MM.1S (cell line): ENCODE measurements at regions not wholly inside any gene's neighbourhood (a gene's known extent, or its start where the extent isn't known, plus 50 kb on each side); places are given as distances from the start of the nearest gene placed in this dataset.

Experiments used
- DNase-seq: peaks from one replicate; pipeline ENCODE4 v3.0.0-alpha.2; 2015
- H2AFZ ChIP-seq: fragments of 300-600 bp; sonication (generic); 2 replicates; pipeline ENCODE4 v1.6.0; 2016; ENCODE audit warnings: antibody characterized with exemption, low read length
- H3F3A ChIP-seq: fragments of 300-600 bp; sonication (generic); 2 replicates; pipeline ENCODE4 v1.6.1; 2016; ENCODE audit warnings: mild to moderate bottlenecking, antibody characterized with exemption, low read length, moderate library complexity, mixed read lengths; ENCODE audit not compliant: insufficient read depth
- H3K27ac ChIP-seq: fragments of 300-600 bp; sonication (generic); 2 replicates; pipeline ENCODE4 v1.5.1; 2016; ENCODE audit warnings: mild to moderate bottlenecking, low read length
- H3K27me3 ChIP-seq: fragments of 300-600 bp; sonication (generic); replicated peaks from 2 replicates; pipeline ENCODE4 v1.6.0; 2016; ENCODE audit warnings: low read length; ENCODE audit not compliant: insufficient read depth
- H3K36me3 ChIP-seq: fragments of 300-600 bp; sonication (generic); replicated peaks from 2 replicates; pipeline ENCODE4 v1.6.1; 2016; ENCODE audit warnings: mild to moderate bottlenecking, low read length, mixed read lengths; ENCODE audit not compliant: insufficient read depth
- H3K4me1 ChIP-seq: fragments of 300-600 bp; sonication (generic); 2 replicates; pipeline ENCODE4 v1.6.1; 2016; ENCODE audit warnings: low read length, mixed read lengths
- H3K4me2 ChIP-seq: fragments of 300-600 bp; sonication (generic); 2 replicates; pipeline ENCODE4 v1.6.0; 2016; ENCODE audit warnings: low read depth, low read length
- H3K4me3 ChIP-seq: fragments of 300-600 bp; sonication (generic); 2 replicates; pipeline ENCODE4 v1.5.1; 2016; ENCODE audit warnings: low read length, mixed read lengths
- H3K79me2 ChIP-seq: fragments of 300-600 bp; sonication (generic); 2 replicates; pipeline ENCODE4 v1.6.1; 2016; ENCODE audit warnings: mixed run types, low read length, mixed read lengths
- H3K9ac ChIP-seq: fragments of 300-600 bp; sonication (generic); 2 replicates; pipeline ENCODE4 v1.6.1; 2016; ENCODE audit warnings: low read length, mixed read lengths
- H3K9me2 ChIP-seq: fragments of 300-600 bp; sonication (generic); replicated peaks from 2 replicates; pipeline ENCODE4 v1.6.1; 2016; ENCODE audit warnings: mild to moderate bottlenecking, low read length, mixed read lengths; ENCODE audit not compliant: insufficient read depth
- H3K9me3 ChIP-seq: fragments of 300-600 bp; sonication (generic); replicated peaks from 2 replicates; pipeline ENCODE4 v1.6.1; 2016; ENCODE audit warnings: mild to moderate bottlenecking, low read length, mixed read lengths; ENCODE audit not compliant: insufficient read depth
- H4K20me1 ChIP-seq: fragments of 300-600 bp; sonication (generic); 2 replicates; pipeline ENCODE4 v1.6.1; 2016; ENCODE audit warnings: mild to moderate bottlenecking, low read length, moderate library complexity, mixed read lengths; ENCODE audit not compliant: insufficient read depth
- EZH2 ChIP-seq: fragments of 300-600 bp; sonication (generic); optimal IDR thresholded peaks from 2 replicates; pipeline ENCODE3; 2017; ENCODE audit warnings: low read depth, mild to moderate bottlenecking, antibody characterized with exemption, low read length, mixed read lengths
- EZH2phosphoT487 ChIP-seq: fragments of 300-600 bp; sonication (generic); IDR thresholded peaks from 2 replicates; pipeline ENCODE4 v1.6.1; 2018; ENCODE audit warnings: antibody characterized with exemption, low read length
- TF ChIP-seq, protein P1 (sequence below): fragments of 300-600 bp; sonication (generic); IDR thresholded peaks from 2 replicates; pipeline ENCODE4 v1.5.1; 2016; ENCODE audit warnings: antibody characterized with exemption, low read length, mixed read lengths

DNA sequence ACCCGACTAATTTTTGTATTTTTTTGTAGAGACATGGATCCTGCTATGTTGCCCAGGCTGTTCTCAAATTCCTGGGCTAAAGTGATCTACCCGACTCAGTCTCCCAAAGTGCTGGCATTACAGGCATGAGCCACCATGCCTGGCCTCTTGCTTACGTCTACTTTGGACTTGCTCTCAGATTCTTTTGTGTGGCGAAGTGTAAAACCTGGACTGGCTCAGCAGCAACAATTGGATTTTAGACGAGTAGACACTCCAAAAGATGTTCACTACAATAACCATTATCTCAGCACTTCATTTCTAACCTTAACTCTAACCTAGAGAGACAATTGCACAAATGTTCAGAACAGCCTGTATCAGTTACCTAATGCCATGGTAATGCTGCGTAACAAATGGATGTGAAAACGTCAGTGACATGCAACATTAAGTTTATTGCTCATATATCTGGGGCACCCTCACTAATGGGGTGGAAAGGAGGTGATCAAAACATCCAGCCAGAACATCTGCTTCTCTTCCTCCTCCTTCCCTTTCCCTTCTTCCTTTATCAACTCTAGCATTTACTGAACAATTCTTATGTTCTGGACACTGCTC lies 124.9 kb upstream of the MRI1 start:
- no peak for DNase-seq
- Histone ChIP-seq H3K4me1 (no peaks in the 10 kb centered on the region), H2AFZ (no peak overlapping the region), H4K20me1 (no peaks in the 10 kb centered on the region), H3K79me2 (no peaks in the 10 kb centered on the region), H3K9me3 (no peaks in the 10 kb centered on the region), H3K9me2 (no peaks in the 10 kb centered on the region), H3K4me3 (no peak overlapping the region), H3K27me3 (peaks cover 44% of the 10 kb centered on the region), H3F3A (no peaks in the 10 kb centered on the region), H3K36me3 (no peaks in the 10 kb centered on the region), H3K4me2 (no peak overlapping the region), H3K27ac (no peak overlapping the region), H3K9ac (no peak overlapping the region)
- no peak for TF ChIP-seq EZH2phosphoT487
- TF ChIP-seq, protein P1, sequence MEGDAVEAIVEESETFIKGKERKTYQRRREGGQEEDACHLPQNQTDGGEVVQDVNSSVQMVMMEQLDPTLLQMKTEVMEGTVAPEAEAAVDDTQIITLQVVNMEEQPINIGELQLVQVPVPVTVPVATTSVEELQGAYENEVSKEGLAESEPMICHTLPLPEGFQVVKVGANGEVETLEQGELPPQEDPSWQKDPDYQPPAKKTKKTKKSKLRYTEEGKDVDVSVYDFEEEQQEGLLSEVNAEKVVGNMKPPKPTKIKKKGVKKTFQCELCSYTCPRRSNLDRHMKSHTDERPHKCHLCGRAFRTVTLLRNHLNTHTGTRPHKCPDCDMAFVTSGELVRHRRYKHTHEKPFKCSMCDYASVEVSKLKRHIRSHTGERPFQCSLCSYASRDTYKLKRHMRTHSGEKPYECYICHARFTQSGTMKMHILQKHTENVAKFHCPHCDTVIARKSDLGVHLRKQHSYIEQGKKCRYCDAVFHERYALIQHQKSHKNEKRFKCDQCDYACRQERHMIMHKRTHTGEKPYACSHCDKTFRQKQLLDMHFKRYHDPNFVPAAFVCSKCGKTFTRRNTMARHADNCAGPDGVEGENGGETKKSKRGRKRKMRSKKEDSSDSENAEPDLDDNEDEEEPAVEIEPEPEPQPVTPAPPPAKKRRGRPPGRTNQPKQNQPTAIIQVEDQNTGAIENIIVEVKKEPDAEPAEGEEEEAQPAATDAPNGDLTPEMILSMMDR = no peak
- TF ChIP-seq EZH2 = no peak

DNA sequence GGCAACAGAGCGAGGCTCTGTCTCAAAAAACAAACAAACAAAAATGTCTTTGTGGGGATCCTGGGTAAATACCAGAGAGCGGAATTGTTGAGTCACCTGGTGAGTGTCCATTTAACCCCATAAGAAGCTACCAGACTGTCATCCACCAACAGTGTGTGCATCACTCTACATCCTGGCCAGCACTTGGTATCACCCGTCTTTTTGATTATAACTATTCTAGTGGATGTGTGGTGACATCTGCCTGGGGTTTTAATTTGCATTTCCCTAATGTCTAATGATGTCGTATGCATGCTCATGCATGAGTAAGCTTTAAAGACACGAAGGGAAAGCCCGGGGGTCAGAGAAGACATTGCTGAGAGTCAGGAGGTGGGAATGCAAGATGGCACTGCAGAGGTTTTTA lies 126.7 kb upstream of the MRI1 start:
- no peaks in the 10 kb centered on the region for H3K9me3 ChIP-seq
- no peak for DNase-seq

DNA sequence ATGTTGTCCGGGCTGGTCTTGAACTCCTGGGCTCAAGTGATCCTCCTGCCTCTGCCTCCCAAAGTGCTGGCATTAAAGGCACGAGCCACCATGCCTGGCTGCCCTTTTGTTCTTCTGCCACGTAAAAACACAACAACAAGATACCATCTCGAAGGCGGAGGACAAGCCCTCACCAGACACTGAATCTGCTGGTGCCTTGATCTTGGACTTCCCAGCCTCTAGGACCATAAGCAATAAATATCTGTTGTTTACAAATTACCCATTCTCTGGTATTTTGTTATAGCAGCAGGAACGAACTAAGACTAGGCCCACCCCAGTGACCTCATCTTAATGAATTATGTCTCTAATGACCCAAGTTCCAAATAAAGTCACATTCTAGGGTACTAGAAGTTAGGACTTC lies 128.4 kb upstream of the CACNA1A start:
- Histone ChIP-seq H3K4me2 (no peak overlapping the region), H4K20me1 (no peaks in the 10 kb centered on the region), H3K9me3 (no peaks in the 10 kb centered on the region), H3K27ac (no peak overlapping the region), H3K4me1 (no peaks in the 10 kb centered on the region), H3K9ac (no peak overlapping the region), H3K36me3 (no peaks in the 10 kb centered on the region), H3K4me3 (no peak overlapping the region), H3K79me2 (no peaks in the 10 kb centered on the region), H3K9me2 (no peaks in the 10 kb centered on the region), H2AFZ (no peak overlapping the region), H3K27me3 (peaks cover 35% of the 10 kb centered on the region), H3F3A (no peaks in the 10 kb centered on the region)
- TF ChIP-seq, protein P1 = no peak
- TF ChIP-seq EZH2phosphoT487 = no peak
- no peak for TF ChIP-seq EZH2
- DNase-seq = no peak

More for the DNA sequence above, 126.7 kb upstream of the MRI1 start:
- no peak overlapping the region for H3K4me3 ChIP-seq
- no peaks in the 10 kb centered on the region for H3K4me1 ChIP-seq
- no peaks in the 10 kb centered on the region for H3F3A ChIP-seq
- no peaks in the 10 kb centered on the region for H3K9me2 ChIP-seq
- H3K36me3 ChIP-seq = no peaks in the 10 kb centered on the region
- TF ChIP-seq, protein P1 = no peak
- no peak for TF ChIP-seq EZH2phosphoT487
- TF ChIP-seq EZH2 = no peak
- H3K27ac ChIP-seq = no peak overlapping the region
- H3K27me3 ChIP-seq = peaks cover 47% of the 10 kb centered on the region
- H3K4me2 ChIP-seq = no peak overlapping the region
- H2AFZ ChIP-seq = no peak overlapping the region
- H4K20me1 ChIP-seq = no peaks in the 10 kb centered on the region
- no peak overlapping the region for H3K9ac ChIP-seq
- no peaks in the 10 kb centered on the region for H3K79me2 ChIP-seq
